CD4-positive, CD25-positive, alpha-beta regulatory T cell (primary cell): ENCODE measurements at regions not wholly inside any gene's neighbourhood (a gene's known extent, or its start where the extent isn't known, plus 50 kb on each side); places are given as distances from the start of the nearest gene placed in this dataset.
"Not testable (repeated sequence)": the region's sequence is repeated elsewhere in the genome, so short reads cannot be mapped to it uniquely, and the experiment has no call there.

Experiments
- ATAC-seq, 2 donors: fragments of 150-1000 bp; cut with Tn5 transposase; one replicate each; pipeline ENCODE4 v1.10.0; 2021; ENCODE audit warnings: low read depth in 2 of 2, moderate number of reproducible peaks in 2 of 2, moderate library complexity in 1 of 2
- DNase-seq, 3 donors: peaks; one replicate each; pipeline versions ENCODE4 v3.0.0 to v3.0.0-alpha.2; 2012 to 2022; ENCODE audit warnings: mixed read lengths in 1 of 3
- H3K27ac ChIP-seq: one replicate; pipeline ENCODE4 v1.7.0; 2013; ENCODE audit warnings: mild to moderate bottlenecking, low read length; ENCODE audit not compliant: insufficient read depth, poor library complexity, severe bottlenecking
- H3K27me3 ChIP-seq: one replicate; pipeline ENCODE4 v1.7.0; 2013; ENCODE audit warnings: low read length; ENCODE audit not compliant: control insufficient read depth, insufficient read depth
- H3K36me3 ChIP-seq: one replicate; pipeline ENCODE4 v1.7.0; 2013; ENCODE audit warnings: mild to moderate bottlenecking, low read length, moderate library complexity; ENCODE audit not compliant: control insufficient read depth, insufficient read depth
- H3K4me1 ChIP-seq: 2 replicates; pipeline ENCODE4 v1.7.0; 2013; ENCODE audit warnings: mild to moderate bottlenecking, low read length; ENCODE audit not compliant: insufficient read depth, control insufficient read depth, poor library complexity, severe bottlenecking
- H3K4me3 ChIP-seq: one replicate; pipeline ENCODE4 v1.7.0; 2013; ENCODE audit warnings: low read depth, mild to moderate bottlenecking, low read length, moderate library complexity
- H3K9me3 ChIP-seq, 2 experiments: 1 replicate in 1 of 2; 2 replicates in 1 of 2; pipeline ENCODE4 v1.7.0; 2013; ENCODE audit warnings: low read length in 2 of 2, mild to moderate bottlenecking in 1 of 2, moderate library complexity in 1 of 2; ENCODE audit not compliant: control insufficient read depth in 2 of 2
- H3K27ac Mint-ChIP-seq, 3 donors: one replicate each; pipeline ENCODE4 v1.8.0; 2020 to 2022; ENCODE audit warnings: mild to moderate bottlenecking in 3 of 3, mixed read lengths in 3 of 3, moderate library complexity in 2 of 3
- H3K27me3 Mint-ChIP-seq: one replicate; pipeline ENCODE4 v1.8.0; 2022; ENCODE audit warnings: mild to moderate bottlenecking, mixed read lengths
- H3K36me3 Mint-ChIP-seq: one replicate; pipeline ENCODE4 v1.8.0; 2020; ENCODE audit warnings: mixed read lengths
- H3K4me1 Mint-ChIP-seq, 4 donors: one replicate each; pipeline ENCODE4 v1.8.0; 2020 to 2022; ENCODE audit warnings: mixed read lengths in 4 of 4, mild to moderate bottlenecking in 1 of 4
- H3K4me3 Mint-ChIP-seq, 4 donors: one replicate each; pipeline ENCODE4 v1.8.0; 2020 to 2022; ENCODE audit warnings: mild to moderate bottlenecking in 4 of 4, mixed read lengths in 4 of 4, moderate library complexity in 3 of 4
- H3K9me3 Mint-ChIP-seq, 7 donors: one replicate each; pipeline ENCODE4 v1.8.0; 2020 to 2022; ENCODE audit warnings: mixed read lengths in 7 of 7, mild to moderate bottlenecking in 3 of 7, moderate library complexity in 2 of 7

DNA sequence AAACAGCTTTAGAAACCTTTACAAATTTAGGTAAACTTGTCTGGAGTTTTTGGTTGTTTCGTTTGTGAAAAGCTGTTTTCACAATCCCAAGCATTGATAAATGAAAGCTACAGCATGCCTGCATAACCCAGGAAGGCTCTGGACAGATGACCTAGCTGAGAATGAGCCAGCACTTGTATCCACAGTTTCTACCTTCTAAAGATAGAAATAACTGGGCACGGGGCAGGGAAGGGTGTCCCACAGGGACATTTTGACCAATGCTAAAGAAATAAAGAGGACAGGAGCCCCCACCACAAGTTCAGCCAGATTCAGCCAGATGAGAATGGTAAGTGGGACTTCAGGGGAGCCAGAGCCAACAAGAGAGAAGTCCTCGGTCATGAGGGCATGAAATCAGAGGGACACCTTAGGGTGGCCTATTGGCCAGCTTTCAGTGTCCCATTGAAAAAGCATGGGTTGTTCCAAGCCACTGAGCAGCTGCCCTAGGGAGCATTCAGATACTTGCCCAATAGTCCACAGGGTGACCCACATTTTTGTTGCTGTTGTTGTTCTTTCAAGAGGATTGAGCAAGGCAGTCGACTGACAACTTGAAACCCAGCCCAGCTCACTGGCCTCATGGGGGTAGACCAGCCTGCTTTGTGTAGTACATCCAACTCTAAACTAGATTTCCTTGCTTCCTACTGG lies 140.3 kb upstream of the NUDT4 start:
- Histone ChIP-seq H3K27me3 (no peaks in the 10 kb centered on the region), H3K4me3 (no peak overlapping the region), H3K27ac (no peak overlapping the region), H3K9me3 (no peaks in the 10 kb centered on the region), H3K4me1 (no peaks in the 10 kb centered on the region), H3K36me3 (no peaks in the 10 kb centered on the region)
- Mint-ChIP-seq H3K4me1 (no peaks in the 10 kb centered on the region), H3K36me3 (no peaks in the 10 kb centered on the region), H3K27ac (no peak overlapping the region), H3K9me3 (peaks cover 0 to 6% (median 2%) of the 10 kb centered on the region in 7 donors), H3K27me3 (peaks cover 4% of the 10 kb centered on the region), H3K4me3 (no peak overlapping the region)
- ATAC-seq (no peak), DNase-seq (no peak)

DNA sequence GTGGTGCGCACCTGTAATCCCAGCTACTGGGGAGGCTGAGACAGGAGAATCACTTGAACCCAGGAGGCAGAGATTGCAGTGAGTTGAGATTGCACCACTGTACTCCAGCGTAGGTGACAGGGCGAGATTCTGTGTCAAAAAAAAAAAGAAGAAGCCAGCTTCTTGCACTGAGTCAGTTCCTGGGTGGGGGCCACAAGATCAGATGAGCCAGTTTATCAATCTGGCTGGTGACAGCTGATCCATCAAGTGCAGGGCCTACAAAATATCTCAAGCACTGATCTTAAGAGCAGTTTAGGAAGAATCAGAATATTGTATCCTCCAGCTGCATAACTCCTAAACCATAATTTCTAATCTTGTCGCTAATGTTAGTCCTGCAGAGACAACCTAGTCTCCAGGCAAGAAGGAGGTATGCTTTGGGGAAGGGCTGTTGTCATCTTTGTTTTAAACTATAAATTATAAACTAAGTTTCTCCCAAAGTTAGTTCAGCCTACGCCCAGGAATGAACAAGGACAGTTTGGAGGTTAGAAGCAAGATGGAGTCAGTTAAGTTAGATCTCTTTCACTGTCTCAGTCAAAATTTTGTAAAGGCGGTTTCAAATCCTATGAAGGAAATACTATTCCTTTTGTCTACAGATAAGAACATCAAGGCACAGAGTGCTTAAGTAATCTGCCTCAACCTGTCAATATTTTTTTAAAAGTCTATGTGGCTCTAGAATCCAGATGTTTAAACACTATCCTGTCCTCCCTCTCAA lies 139.0 kb upstream of the NUDT4 start:
- ATAC-seq, H3K27ac Mint-ChIP-seq, H3K4me1 Mint-ChIP-seq, H3K27ac ChIP-seq, H3K9me3 Mint-ChIP-seq, H3K4me3 Mint-ChIP-seq, H3K36me3 Mint-ChIP-seq, DNase-seq, H3K27me3 ChIP-seq, H3K4me1 ChIP-seq, H3K27me3 Mint-ChIP-seq, H3K4me3 ChIP-seq, H3K36me3 ChIP-seq, H3K9me3 ChIP-seq: not testable (repeated sequence)

DNA sequence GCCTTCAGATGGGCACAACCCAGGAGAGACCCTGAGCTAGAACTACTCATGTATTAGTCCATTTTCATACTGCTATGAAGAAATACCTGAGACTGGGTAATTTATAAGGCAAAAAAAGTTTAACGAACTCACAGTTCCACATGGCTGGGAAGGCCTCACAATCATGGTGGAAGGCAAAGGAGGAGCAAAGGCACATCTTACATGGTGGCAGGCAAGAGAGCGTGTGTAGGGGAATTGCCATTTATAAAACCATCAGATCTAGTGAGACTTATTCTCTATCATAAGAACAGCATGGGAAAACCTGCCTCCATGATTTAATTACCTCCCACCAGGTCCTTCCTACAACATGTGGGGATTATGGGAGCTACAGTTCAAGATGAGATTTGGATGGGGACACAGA lies 137.9 kb upstream of the NUDT4 start:
- not testable (repeated sequence) for H3K9me3 ChIP-seq, H3K27me3 Mint-ChIP-seq, H3K4me1 ChIP-seq, ATAC-seq, H3K27ac Mint-ChIP-seq, H3K9me3 Mint-ChIP-seq, H3K36me3 Mint-ChIP-seq, H3K36me3 ChIP-seq, H3K4me3 Mint-ChIP-seq, H3K4me3 ChIP-seq, H3K27ac ChIP-seq, DNase-seq, H3K27me3 ChIP-seq
- H3K4me1 Mint-ChIP-seq: peaks cover 0 to 17% (median 6%) of the 10 kb centered on the region in 4 donors

DNA sequence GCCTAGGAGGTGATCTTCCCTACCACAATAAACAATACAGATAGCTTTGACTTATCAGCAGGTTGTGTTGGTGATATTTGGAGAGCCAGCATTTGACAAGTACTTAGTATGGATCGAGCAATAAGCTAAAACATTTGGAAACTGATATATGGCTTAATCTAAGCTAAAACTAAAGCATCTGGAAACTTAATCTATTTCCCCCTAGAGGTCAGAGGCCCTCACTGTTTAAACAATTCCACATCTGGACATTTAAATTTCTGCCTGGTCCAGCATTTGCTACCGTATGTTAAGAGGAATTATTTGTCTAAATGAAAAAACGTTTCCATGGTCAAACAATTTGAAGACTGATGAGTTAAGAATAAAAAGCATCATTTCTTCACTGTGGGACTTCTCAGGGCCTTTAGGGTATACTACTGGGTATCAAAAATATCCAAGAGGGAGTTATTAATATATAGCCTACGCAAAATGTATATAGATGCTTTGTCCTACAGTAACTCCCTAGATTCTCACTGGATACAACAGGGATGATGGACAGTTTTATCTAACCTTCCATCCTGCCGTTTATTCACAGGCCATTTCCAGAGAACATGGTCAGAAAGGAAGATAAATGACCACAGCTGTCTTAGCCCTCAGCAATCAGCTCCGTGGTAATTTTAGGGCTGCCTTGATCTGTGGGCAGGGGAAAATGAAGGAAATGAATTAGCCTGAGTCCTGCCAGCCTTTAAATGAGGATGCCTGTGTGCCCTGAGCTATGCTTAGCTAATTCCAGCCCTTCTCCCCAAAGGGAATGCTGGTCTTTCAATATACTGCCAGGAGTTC lies 135.4 kb upstream of the NUDT4 start:
- ATAC-seq (no peak), DNase-seq (no peak)
- Mint-ChIP-seq H3K27ac (no peak overlapping the region), H3K4me3 (no peak overlapping the region), H3K4me1 (peaks cover 0 to 29% (median 12%) of the 10 kb centered on the region in 4 donors), H3K36me3 (no peaks in the 10 kb centered on the region), H3K9me3 (peaks cover 0 to 4% (median 0%) of the 10 kb centered on the region in 7 donors), H3K27me3 (no peaks in the 10 kb centered on the region)
- no peaks in the 10 kb centered on the region for H3K9me3 ChIP-seq
- H3K4me1 ChIP-seq: peaks cover 5% of the 10 kb centered on the region
- H3K4me3 ChIP-seq: no peak overlapping the region
- no peak overlapping the region for H3K27ac ChIP-seq
- H3K36me3 ChIP-seq: no peaks in the 10 kb centered on the region
- H3K27me3 ChIP-seq: no peaks in the 10 kb centered on the region

- Mint-ChIP-seq H3K4me1 (peaks cover 0 to 32% (median 12%) of the 10 kb centered on the region in 4 donors), H3K27ac (peak overlapping the region in 1 of 3 donors; percentile 85), H3K9me3 (peaks cover 0 to 4% (median 0%) of the 10 kb centered on the region in 7 donors), H3K4me3 (no peak overlapping the region), H3K36me3 (no peaks in the 10 kb centered on the region), H3K27me3 (no peaks in the 10 kb centered on the region)
- ATAC-seq (no peak), DNase-seq (no peak)
- H3K27ac ChIP-seq: no peak overlapping the region
- no peaks in the 10 kb centered on the region for H3K36me3 ChIP-seq
- H3K27me3 ChIP-seq: no peaks in the 10 kb centered on the region
- peaks cover 5% of the 10 kb centered on the region for H3K4me1 ChIP-seq
- no peaks in the 10 kb centered on the region for H3K9me3 ChIP-seq
- no peak overlapping the region for H3K4me3 ChIP-seq
These were observed 134.4 kb upstream of the NUDT4 start for GRCh38 chr12:93243382-93243688.

DNA sequence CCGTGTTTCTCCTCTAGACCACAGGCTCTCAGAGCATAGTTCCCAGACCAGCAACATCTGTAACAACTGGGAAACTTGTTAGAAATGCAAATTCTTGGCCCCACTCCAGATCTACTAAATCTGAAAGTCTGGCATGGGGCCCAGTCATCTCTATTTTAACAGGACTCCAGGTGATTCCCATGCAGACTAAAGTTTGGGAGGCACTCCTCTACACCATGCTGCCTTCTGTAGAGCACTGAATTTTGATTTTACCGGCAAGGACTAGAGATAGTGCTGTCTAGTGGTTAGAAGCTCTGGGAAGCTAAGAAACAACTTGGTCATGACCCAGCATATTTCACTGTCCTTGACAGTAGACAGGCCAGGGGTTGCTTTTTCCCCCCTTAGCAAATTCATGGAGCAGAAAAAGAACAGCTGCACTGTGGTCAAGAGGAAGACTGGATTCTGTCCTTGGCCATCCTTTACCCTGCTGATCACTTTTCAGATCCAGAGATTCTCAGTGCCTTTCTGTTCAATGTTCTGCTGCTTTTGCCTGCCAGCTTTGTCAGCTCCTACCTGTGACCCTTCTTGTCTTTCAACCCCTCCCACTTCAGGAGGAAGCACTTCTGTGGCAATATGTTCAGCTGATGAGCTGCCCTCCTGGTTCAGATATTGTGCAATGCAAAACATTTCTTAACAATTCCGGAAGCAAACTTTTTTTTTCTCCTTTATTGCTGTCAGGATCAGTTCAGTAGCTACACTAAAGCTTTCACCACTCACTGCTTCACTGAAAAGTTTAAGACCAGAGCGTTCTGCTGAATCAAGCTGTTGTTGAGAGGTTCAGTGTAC lies 133.8 kb upstream of the NUDT4 start:
- Histone ChIP-seq H3K4me3 (no peak overlapping the region), H3K4me1 (peaks cover 5% of the 10 kb centered on the region), H3K27ac (no peak overlapping the region), H3K36me3 (no peaks in the 10 kb centered on the region), H3K27me3 (no peaks in the 10 kb centered on the region), H3K9me3 (no peaks in the 10 kb centered on the region)
- peaks cover 0 to 4% (median 0%) of the 10 kb centered on the region in 7 donors for H3K9me3 Mint-ChIP-seq
- peak overlapping the region in 2 of 3 donors; percentile 39 to 85 for H3K27ac Mint-ChIP-seq
- peak overlapping the region in 3 of 4 donors; percentile 30 to 59 (median 49) for H3K4me3 Mint-ChIP-seq
- peak in 2 of 3 donors; percentile 11 to 50 for DNase-seq
- peak; percentile 25 to 35 for ATAC-seq
- peaks cover 0 to 33% (median 12%) of the 10 kb centered on the region in 4 donors for H3K4me1 Mint-ChIP-seq
- no peaks in the 10 kb centered on the region for H3K36me3 Mint-ChIP-seq
- no peaks in the 10 kb centered on the region for H3K27me3 Mint-ChIP-seq

GRCh38 chr12:93244514-93245077 lies 133.1 kb upstream of the NUDT4 start:
- ATAC-seq (no peak), DNase-seq (no peak)
- no peaks in the 10 kb centered on the region for H3K36me3 Mint-ChIP-seq

More at GRCh38 chr12:93244514-93245077, 133.1 kb upstream of the NUDT4 start:
- Histone ChIP-seq H3K27ac (no peak overlapping the region), H3K27me3 (no peaks in the 10 kb centered on the region), H3K4me1 (peaks cover 5% of the 10 kb centered on the region), H3K9me3 (no peaks in the 10 kb centered on the region), H3K36me3 (no peaks in the 10 kb centered on the region), H3K4me3 (no peak overlapping the region)
- peak overlapping the region in 3 of 4 donors; percentile 30 to 59 (median 49) for H3K4me3 Mint-ChIP-seq
- peaks cover 0 to 2% (median 0%) of the 10 kb centered on the region in 7 donors for H3K9me3 Mint-ChIP-seq
- H3K27ac Mint-ChIP-seq: peak overlapping the region in 2 of 3 donors; percentile 16 to 85
- peaks cover 0 to 40% (median 14%) of the 10 kb centered on the region in 4 donors for H3K4me1 Mint-ChIP-seq
- H3K27me3 Mint-ChIP-seq: no peaks in the 10 kb centered on the region
